DMS 273 (cell line): ENCODE measurements at regions not wholly inside any gene's neighbourhood (a gene's known extent, or its start where the extent isn't known, plus 50 kb on each side); places are given as distances from the start of the nearest gene placed in this dataset.
"Not testable (repeated sequence)": the region's sequence is repeated elsewhere in the genome, so short reads cannot be mapped to it uniquely, and the experiment has no call there.

Experiments used
- DNase-seq: peaks from one replicate; lab custom pipeline; 2025; ENCODE audit not compliant: unreplicated experiment; lab: John Stamatoyannopoulos, UW

GRCh38 chr22:48412931-48413330, 1414.7 kb downstream of the BRD1 start:
- DNase-seq = not testable (repeated sequence)

- no peak for DNase-seq
Measured at GRCh38 chr22:48410536-48410935, 1417.1 kb downstream of the BRD1 start.

- DNase-seq = no peak
Measured at GRCh38 chr22:48407256-48407955, 1420.3 kb downstream of the BRD1 start.

- no peak for DNase-seq
Measured at GRCh38 chr22:48406161-48406560, 1421.5 kb downstream of the BRD1 start.

GRCh38 chr22:48405741-48406140, 1421.9 kb downstream of the BRD1 start:
- no peak for DNase-seq

- no peak for DNase-seq
Measured at GRCh38 chr22:48404801-48405447, 1422.7 kb downstream of the BRD1 start.

GRCh38 chr22:48403521-48404403, 1423.9 kb downstream of the BRD1 start:
- DNase-seq = peak; percentile 43

GRCh38 chr22:48402591-48403031, 1425.1 kb downstream of the BRD1 start:
- no peak for DNase-seq

GRCh38 chr22:48401523-48401922, 1426.2 kb downstream of the BRD1 start:
- not testable (repeated sequence) for DNase-seq

GRCh38 chr22:48398181-48398905, 1429.3 kb downstream of the BRD1 start:
- no peak for DNase-seq

GRCh38 chr22:48397531-48398180, 1430.0 kb downstream of the BRD1 start:
- no peak for DNase-seq

- no peak for DNase-seq
Measured at GRCh38 chr22:48396785-48397530, 1430.7 kb downstream of the BRD1 start.

- DNase-seq = no peak
Measured at GRCh38 chr22:48396091-48396784, 1431.4 kb downstream of the BRD1 start.

- DNase-seq = peak; percentile 3
Measured at GRCh38 chr22:48395201-48395600, 1432.5 kb downstream of the BRD1 start.

- no peak for DNase-seq
Measured at GRCh38 chr22:48394787-48395186, 1432.9 kb downstream of the BRD1 start.

GRCh38 chr22:48393885-48394284, 1433.8 kb downstream of the BRD1 start:
- no peak for DNase-seq

GRCh38 chr22:48393041-48393370, 1434.7 kb downstream of the BRD1 start:
- DNase-seq = peak; percentile 4

GRCh38 chr22:48391820-48392219, 1435.9 kb downstream of the BRD1 start:
- no peak for DNase-seq

GRCh38 chr22:48391171-48391711, 1436.4 kb downstream of the BRD1 start:
- DNase-seq = no peak
